ENCODE measurements at regions not wholly inside any gene's neighbourhood (a gene's known extent, or its start where the extent isn't known, plus 50 kb on each side); places are given as distances from the start of the nearest gene placed in this dataset.
A peak's percentile ranks its signal among the peaks of the same experiment; 100 is the strongest.

DNA sequence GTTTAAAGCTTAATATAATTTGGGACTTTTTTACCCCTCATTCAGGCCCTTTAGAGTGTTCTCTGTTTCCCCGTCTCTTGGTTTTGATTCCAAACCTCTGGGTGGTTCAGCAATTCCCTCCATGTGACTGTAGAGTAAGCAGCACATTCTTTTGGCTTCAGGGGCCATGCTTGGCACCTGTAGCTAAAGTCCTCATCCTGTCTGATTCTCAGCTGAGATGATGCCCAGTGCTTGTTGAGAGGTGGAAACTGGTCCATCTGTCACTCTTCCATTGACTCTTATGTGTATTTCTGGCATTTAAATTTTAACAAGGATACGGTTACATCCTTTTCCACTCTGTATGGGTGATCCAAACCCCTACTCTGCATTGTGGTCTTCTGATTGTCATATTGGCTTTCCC is 127.1 kb downstream of the DIO2 start:
- Histone ChIP-seq H3K4me1 (ENCODE audit: low read length) (no peaks in the 10 kb centered on the region), H3K4me2 (ENCODE audit: low read depth, low read length, poor library complexity, severe bottlenecking) (no peak overlapping the region), H3K4me3 (ENCODE audit: low read length) (no peak overlapping the region), H3K27ac (ENCODE audit: low read length) (no peak overlapping the region), H3K9me3 (ENCODE audit: low read length) (no peaks in the 10 kb centered on the region), H3K9me2 (replicated peaks; ENCODE audit: insufficient read depth, low read length) (0 out of 2 replicates have a peak, but pooled peaks cover 3% of the 10 kb centered on the region), H3K27me3 (ENCODE audit: low read length) (no peaks in the 10 kb centered on the region; the same call in 1 of the 2 replicates), H3K9ac (ENCODE audit: low read length) (no peak overlapping the region), H2AFZ (ENCODE audit: low read length) (no peak overlapping the region), H3K79me2 (ENCODE audit: low read length) (no peaks in the 10 kb centered on the region), H3K36me3 (ENCODE audit: insufficient read depth, low read length) (no peaks in the 10 kb centered on the region), H4K20me1 (ENCODE audit: insufficient read depth, low read depth, low read length) (no peaks in the 10 kb centered on the region)
- no peak for DNase-seq

DNA sequence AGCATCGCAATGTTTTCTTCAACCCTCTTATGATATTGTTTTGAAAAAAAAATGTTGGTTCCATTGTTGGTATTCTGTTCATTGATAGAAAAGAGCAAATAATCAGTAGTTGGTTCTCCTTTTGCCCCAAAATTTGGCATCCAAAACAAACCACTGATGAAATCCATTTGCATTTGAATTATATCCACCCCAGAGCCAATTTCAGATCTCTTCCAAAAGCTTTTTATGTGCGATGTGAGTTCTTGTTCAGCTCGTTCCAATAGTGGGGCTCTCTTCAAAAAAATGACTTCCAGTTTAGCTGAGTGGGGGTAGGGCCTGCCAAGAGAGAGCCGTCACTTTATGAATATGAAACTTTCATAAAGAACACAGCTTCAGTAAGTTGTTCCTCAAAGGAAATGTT is 130.7 kb downstream of the DIO2 start:
- no peak overlapping the region for H3K4me2 ChIP-seq (ENCODE audit: low read depth, low read length, poor library complexity, severe bottlenecking)
- no peaks in the 10 kb centered on the region for H3K36me3 ChIP-seq (ENCODE audit: insufficient read depth, low read length)
- no peak for DNase-seq
- no peak overlapping the region for H2AFZ ChIP-seq (ENCODE audit: low read length)
- H3K9me2 ChIP-seq (replicated peaks; ENCODE audit: insufficient read depth, low read length): no peaks in the 10 kb centered on the region
- no peaks in the 10 kb centered on the region for H3K79me2 ChIP-seq (ENCODE audit: low read length)
- H3K9me3 ChIP-seq (ENCODE audit: low read length): no peaks in the 10 kb centered on the region
- H3K27me3 ChIP-seq (ENCODE audit: low read length): no peaks in the 10 kb centered on the region
- H3K9ac ChIP-seq (ENCODE audit: low read length): no peak overlapping the region
- H3K4me3 ChIP-seq (ENCODE audit: low read length): no peak overlapping the region
- H3K4me1 ChIP-seq (ENCODE audit: low read length): no peaks in the 10 kb centered on the region
- no peaks in the 10 kb centered on the region for H4K20me1 ChIP-seq (ENCODE audit: insufficient read depth, low read depth, low read length)
- H3K27ac ChIP-seq (ENCODE audit: low read length): no peak overlapping the region

DNA sequence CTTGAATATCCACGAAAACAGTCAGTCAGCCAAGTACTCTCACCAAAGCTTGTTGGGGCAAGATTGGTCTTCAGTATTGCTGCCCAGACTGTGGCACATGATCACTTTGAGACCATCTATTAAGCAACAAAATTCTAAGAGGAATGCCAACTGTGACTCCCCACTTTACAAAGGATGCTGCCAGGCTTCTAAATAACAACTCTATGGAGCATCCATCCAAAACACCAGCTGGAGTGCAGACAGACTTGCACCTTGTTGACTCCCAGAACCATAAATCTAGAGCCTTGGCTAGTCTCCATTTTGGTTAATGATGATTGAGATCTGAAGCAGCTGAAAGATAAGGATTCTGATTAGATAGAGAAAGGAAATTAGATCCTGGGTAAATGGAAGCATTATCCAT is 132.8 kb downstream of the DIO2 start:
- Histone ChIP-seq H4K20me1 (ENCODE audit: insufficient read depth, low read depth, low read length) (no peaks in the 10 kb centered on the region), H3K4me1 (ENCODE audit: low read length) (no peaks in the 10 kb centered on the region), H3K9me3 (ENCODE audit: low read length) (no peaks in the 10 kb centered on the region), H3K9me2 (replicated peaks; ENCODE audit: insufficient read depth, low read length) (no peaks in the 10 kb centered on the region), H3K4me3 (ENCODE audit: low read length) (no peak overlapping the region), H3K27me3 (ENCODE audit: low read length) (no peaks in the 10 kb centered on the region), H3K4me2 (ENCODE audit: low read depth, low read length, poor library complexity, severe bottlenecking) (no peak overlapping the region), H3K9ac (ENCODE audit: low read length) (no peak overlapping the region), H3K79me2 (ENCODE audit: low read length) (no peaks in the 10 kb centered on the region), H3K27ac (ENCODE audit: low read length) (no peak overlapping the region), H3K36me3 (ENCODE audit: insufficient read depth, low read length) (no peaks in the 10 kb centered on the region), H2AFZ (ENCODE audit: low read length) (no peak overlapping the region)
- no peak for DNase-seq

DNA sequence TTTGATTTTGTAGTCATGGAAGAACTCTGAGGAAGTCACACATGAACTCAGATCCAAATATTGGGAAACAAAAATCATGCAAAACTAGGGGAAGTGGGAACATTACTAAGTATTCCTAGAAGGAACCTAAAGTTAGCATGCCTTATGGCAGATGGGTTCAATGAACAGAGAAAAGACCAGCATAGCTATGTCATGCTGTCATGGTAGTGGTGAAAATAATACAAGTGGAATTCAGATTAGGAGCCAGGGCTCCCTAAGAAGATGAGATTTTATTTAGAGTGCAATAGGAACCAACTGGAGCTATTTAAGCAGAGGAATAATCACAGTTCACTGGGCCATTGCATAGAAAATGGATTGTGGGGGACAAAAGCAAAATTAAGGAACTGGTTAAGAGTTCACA is 134.0 kb downstream of the DIO2 start:
- Histone ChIP-seq H3K79me2 (ENCODE audit: low read length) (no peaks in the 10 kb centered on the region), H3K9ac (ENCODE audit: low read length) (no peak overlapping the region), H3K4me1 (ENCODE audit: low read length) (no peaks in the 10 kb centered on the region), H3K27me3 (ENCODE audit: low read length) (no peaks in the 10 kb centered on the region), H3K36me3 (ENCODE audit: insufficient read depth, low read length) (no peaks in the 10 kb centered on the region), H3K9me3 (ENCODE audit: low read length) (no peaks in the 10 kb centered on the region), H4K20me1 (ENCODE audit: insufficient read depth, low read depth, low read length) (no peaks in the 10 kb centered on the region), H3K4me3 (ENCODE audit: low read length) (no peak overlapping the region), H3K4me2 (ENCODE audit: low read depth, low read length, poor library complexity, severe bottlenecking) (no peak overlapping the region), H2AFZ (ENCODE audit: low read length) (no peak overlapping the region), H3K27ac (ENCODE audit: low read length) (no peak overlapping the region), H3K9me2 (replicated peaks; ENCODE audit: insufficient read depth, low read length) (no peaks in the 10 kb centered on the region)
- no peak for DNase-seq

DNA sequence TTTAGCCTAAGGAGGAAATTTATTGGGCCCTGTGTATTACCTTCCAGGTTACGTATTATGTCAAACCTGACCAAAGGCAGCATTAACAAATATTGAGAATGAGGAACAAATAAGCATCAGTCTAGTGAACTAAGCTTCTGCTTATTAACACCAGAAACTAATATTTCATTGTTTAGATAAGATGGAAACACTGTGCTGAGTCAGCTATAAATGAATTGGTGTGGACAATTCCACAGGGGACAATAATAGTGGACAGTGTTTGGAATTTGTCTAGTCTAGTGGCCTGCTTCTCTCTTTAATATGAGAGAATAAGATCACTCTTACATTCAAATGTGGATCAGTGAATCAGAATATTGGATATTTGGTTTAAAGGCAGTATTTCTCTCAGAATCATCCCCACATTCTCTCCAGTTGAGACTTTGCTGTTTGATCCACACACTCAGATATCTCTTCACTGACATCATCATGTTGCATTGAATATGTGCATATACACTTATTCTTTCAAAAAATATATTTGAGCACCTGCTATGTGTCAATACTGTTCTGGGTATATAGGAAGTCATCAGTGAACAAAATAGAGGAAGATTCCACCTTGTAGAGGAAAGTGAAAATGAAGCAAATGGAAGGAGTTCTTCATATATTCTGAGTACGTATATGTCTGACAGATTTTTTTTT is 136.3 kb downstream of the DIO2 start:
- Histone ChIP-seq H3K4me1 (ENCODE audit: low read length) (no peaks in the 10 kb centered on the region), H3K27ac (ENCODE audit: low read length) (no peak overlapping the region), H4K20me1 (ENCODE audit: insufficient read depth, low read depth, low read length) (no peaks in the 10 kb centered on the region), H3K9me2 (replicated peaks; ENCODE audit: insufficient read depth, low read length) (no peaks in the 10 kb centered on the region), H2AFZ (ENCODE audit: low read length) (no peak overlapping the region), H3K79me2 (ENCODE audit: low read length) (no peaks in the 10 kb centered on the region), H3K27me3 (ENCODE audit: low read length) (no peaks in the 10 kb centered on the region), H3K4me3 (ENCODE audit: low read length) (no peak overlapping the region), H3K9ac (ENCODE audit: low read length) (no peak overlapping the region), H3K36me3 (ENCODE audit: insufficient read depth, low read length) (no peaks in the 10 kb centered on the region), H3K9me3 (ENCODE audit: low read length) (no peaks in the 10 kb centered on the region), H3K4me2 (ENCODE audit: low read depth, low read length, poor library complexity, severe bottlenecking) (no peak overlapping the region)
- DNase-seq: peak; percentile 31

DNA sequence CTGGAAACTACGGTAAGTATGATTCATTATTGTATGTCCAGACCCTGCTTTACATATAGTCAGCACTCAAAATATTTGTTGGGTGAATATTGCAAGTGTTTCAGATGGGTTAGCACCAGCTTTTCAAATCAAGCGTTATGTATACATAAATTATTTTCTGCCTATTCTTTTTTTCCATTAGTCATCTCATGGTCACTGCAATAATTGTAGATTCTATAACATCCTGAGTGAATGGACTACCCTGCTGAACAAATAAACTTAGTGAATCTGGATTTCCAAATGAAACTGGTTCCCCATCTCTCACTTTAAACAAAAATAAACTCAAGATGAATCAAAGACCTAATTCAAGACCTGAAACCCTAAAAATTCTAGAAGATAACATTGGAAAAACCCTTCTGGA is 152.3 kb downstream of the DIO2 start:
- Histone ChIP-seq H3K9me2 (replicated peaks; ENCODE audit: insufficient read depth, low read length) (no peaks in the 10 kb centered on the region), H3K9me3 (ENCODE audit: low read length) (no peaks in the 10 kb centered on the region), H3K27ac (ENCODE audit: low read length) (no peak overlapping the region), H3K36me3 (ENCODE audit: insufficient read depth, low read length) (no peaks in the 10 kb centered on the region), H3K4me2 (ENCODE audit: low read depth, low read length, poor library complexity, severe bottlenecking) (no peak overlapping the region), H2AFZ (ENCODE audit: low read length) (no peak overlapping the region), H3K4me3 (ENCODE audit: low read length) (no peak overlapping the region), H3K4me1 (ENCODE audit: low read length) (no peaks in the 10 kb centered on the region), H3K27me3 (ENCODE audit: low read length) (no peaks in the 10 kb centered on the region), H4K20me1 (ENCODE audit: insufficient read depth, low read depth, low read length) (no peaks in the 10 kb centered on the region), H3K79me2 (ENCODE audit: low read length) (no peaks in the 10 kb centered on the region), H3K9ac (ENCODE audit: low read length) (no peak overlapping the region)
- DNase-seq: no peak

DNA sequence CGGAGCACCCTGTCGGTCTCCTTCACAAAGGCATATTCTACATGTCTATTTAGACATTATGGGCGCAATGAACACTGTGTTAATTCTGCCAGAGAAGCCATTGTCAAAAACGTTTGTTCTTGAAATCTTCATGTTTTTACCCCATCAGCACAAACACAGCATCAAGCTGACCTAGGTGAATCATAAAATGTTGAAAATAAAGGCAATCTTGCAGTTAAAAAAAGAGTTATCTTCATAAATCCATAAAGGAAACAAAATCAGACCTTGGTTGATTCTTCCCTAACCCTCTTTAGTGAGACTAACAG is 154.9 kb downstream of the DIO2 start:
- no peaks in the 10 kb centered on the region for H3K36me3 ChIP-seq (ENCODE audit: insufficient read depth, low read length)
- H3K9ac ChIP-seq (ENCODE audit: low read length): no peak overlapping the region
- no peaks in the 10 kb centered on the region for H3K27me3 ChIP-seq (ENCODE audit: low read length)
- H3K4me2 ChIP-seq (ENCODE audit: low read depth, low read length, poor library complexity, severe bottlenecking): no peak overlapping the region
- H4K20me1 ChIP-seq (ENCODE audit: insufficient read depth, low read depth, low read length): no peaks in the 10 kb centered on the region
- no peaks in the 10 kb centered on the region for H3K9me3 ChIP-seq (ENCODE audit: low read length)
- no peaks in the 10 kb centered on the region for H3K9me2 ChIP-seq (replicated peaks; ENCODE audit: insufficient read depth, low read length)
- no peaks in the 10 kb centered on the region for H3K4me1 ChIP-seq (ENCODE audit: low read length)
- H3K79me2 ChIP-seq (ENCODE audit: low read length): no peaks in the 10 kb centered on the region
- H3K4me3 ChIP-seq (ENCODE audit: low read length): no peak overlapping the region
- no peak overlapping the region for H2AFZ ChIP-seq (ENCODE audit: low read length)
- no peak for DNase-seq
- no peak overlapping the region for H3K27ac ChIP-seq (ENCODE audit: low read length)

DNA sequence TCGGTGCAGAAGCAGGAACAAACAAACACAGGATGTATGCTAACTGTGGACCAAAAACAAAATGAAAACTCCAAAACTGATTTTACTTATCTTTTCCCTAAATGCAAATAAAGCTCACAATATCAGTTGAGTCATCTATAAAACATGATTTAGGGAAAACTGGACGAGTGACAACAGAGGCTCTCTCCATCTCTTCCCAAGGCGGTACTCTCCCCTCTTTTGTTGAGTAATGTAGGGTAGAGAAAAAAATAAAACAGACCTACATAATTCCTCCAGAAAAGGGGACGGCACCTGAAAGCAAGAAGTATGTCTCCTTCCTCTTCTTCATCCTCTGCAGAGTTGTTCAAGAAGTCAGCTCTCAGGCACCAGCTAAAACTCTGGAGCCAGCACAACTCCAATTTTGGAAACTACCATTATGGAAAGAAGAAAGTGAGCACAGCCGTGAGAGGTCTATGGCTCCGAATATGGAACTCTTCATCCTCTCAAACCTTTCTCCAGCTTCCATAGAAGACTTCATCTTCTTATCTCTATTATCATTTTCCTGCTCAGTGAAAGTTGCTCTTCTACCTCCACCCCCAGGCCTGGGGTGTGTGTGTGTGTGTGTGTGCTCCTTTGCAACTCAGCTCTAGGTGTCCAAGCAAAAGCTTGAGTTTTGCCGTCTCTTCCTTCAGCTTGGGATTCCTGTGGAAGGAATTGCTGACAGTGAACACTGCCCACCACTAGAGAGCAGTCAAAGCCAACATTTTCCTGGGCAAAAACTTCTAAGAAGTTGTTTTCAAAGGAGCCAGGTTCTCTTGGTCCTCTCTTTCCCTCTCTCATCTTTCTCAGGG is 155.4 kb downstream of the DIO2 start:
- Histone ChIP-seq H3K9me2 (replicated peaks; ENCODE audit: insufficient read depth, low read length) (no peaks in the 10 kb centered on the region), H3K4me3 (ENCODE audit: low read length) (no peak overlapping the region), H4K20me1 (ENCODE audit: insufficient read depth, low read depth, low read length) (no peaks in the 10 kb centered on the region), H3K79me2 (ENCODE audit: low read length) (no peaks in the 10 kb centered on the region), H3K9me3 (ENCODE audit: low read length) (no peaks in the 10 kb centered on the region), H3K27me3 (ENCODE audit: low read length) (no peaks in the 10 kb centered on the region), H2AFZ (ENCODE audit: low read length) (no peak overlapping the region), H3K27ac (ENCODE audit: low read length) (no peak overlapping the region), H3K9ac (ENCODE audit: low read length) (no peak overlapping the region), H3K36me3 (ENCODE audit: insufficient read depth, low read length) (no peaks in the 10 kb centered on the region), H3K4me2 (ENCODE audit: low read depth, low read length, poor library complexity, severe bottlenecking) (no peak overlapping the region), H3K4me1 (ENCODE audit: low read length) (no peaks in the 10 kb centered on the region)
- DNase-seq: peak; percentile 80

Measured in Karpas-422 (cell line).